ENCODE measurements at regions not wholly inside any gene's neighbourhood (a gene's known extent, or its start where the extent isn't known, plus 50 kb on each side); places are given as distances from the start of the nearest gene placed in this dataset.

- TF ChIP-seq CTCF (conservative IDR thresholded peaks at IDR 0.05 in 1 of 2, IDR thresholded peaks at IDR 0.05 in 1 of 2; ENCODE audit: low read depth in 1 of 2, low read length in 2 of 2) (no peak), EZH2 (IDR thresholded peaks at IDR 0.05; ENCODE audit: low read length, missing control alignments) (no peak)
Observed at GRCh38 chr9:7461791-7462190, 337.8 kb downstream of the DMAC1 start.

Measured in fibroblast of lung (primary cell).